Mucosa of descending colon (tissue), 3 donors: ENCODE measurements at regions not wholly inside any gene's neighbourhood (a gene's known extent, or its start where the extent isn't known, plus 50 kb on each side); places are given as distances from the start of the nearest gene placed in this dataset.

Experiments
- ATAC-seq: fragments of 200-7000 bp; cut with Tn5 transposase; one replicate; pipeline ENCODE4 v1.9.1; 2020; ENCODE audit warnings: mild to moderate bottlenecking, moderate library complexity
- DNase-seq, 3 donors: peaks; one replicate each; pipeline ENCODE4 v3.0.0-alpha.2; 2020
- H3K36me3 ChIP-seq: fragments of 200-600 bp; one replicate; pipeline ENCODE4 v1.8.0; 2021; ENCODE audit warnings: low read depth, mild to moderate bottlenecking
- H3K4me1 ChIP-seq: fragments of 200-600 bp; one replicate; pipeline ENCODE4 v1.8.0; 2021; ENCODE audit warnings: low read depth, mild to moderate bottlenecking
- H3K4me3 ChIP-seq: fragments of 200-600 bp; one replicate; pipeline ENCODE4 v1.8.0; 2021; ENCODE audit warnings: mild to moderate bottlenecking
- H3K9me3 ChIP-seq: fragments of 200-600 bp; one replicate; pipeline ENCODE4 v1.8.0; 2021; ENCODE audit warnings: mild to moderate bottlenecking
- CTCF ChIP-seq: fragments of 200-600 bp; IDR thresholded peaks from one replicate; pipeline ENCODE4 v1.8.0; 2022; ENCODE audit warnings: antibody characterized with exemption, mild to moderate bottlenecking
- intact Hi-C, 2 donors: fragments of 100-400 bp; cut with DNase I in 1 of 2; cut with micrococcal nuclease in 1 of 2; formaldehyde crosslinking; loops; one replicate each; pipeline versions ENCODE4 v1.11.0 to v1.11.1; 2022; cut with DNase I, micrococcal nuclease
- donor health status: DM: no; HTN: no; CAD: no; lungs with moderate emphysema.
- donor health status: DM: no; HTN: no; CAD: no.
- donor health status: DM: no; HTN: yes; CAD: no.

GRCh38 chr15:38652998-38653397 is 88.4 kb upstream of the RASGRP1 start:
- no peak overlapping the region for H3K4me3 ChIP-seq
- H3K9me3 ChIP-seq, result no peaks in the 10 kb centered on the region
- no peaks in the 10 kb centered on the region for H3K36me3 ChIP-seq
- no peaks in the 10 kb centered on the region for H3K4me1 ChIP-seq
- intact Hi-C loops, result no loop called here
- ATAC-seq (peak; percentile 80), DNase-seq (peak in 2 of 3 donors; percentile 33 to 35)
- TF ChIP-seq CTCF, result no peak

- no peak for TF ChIP-seq CTCF
- H3K36me3 ChIP-seq, result no peaks in the 10 kb centered on the region
- H3K4me1 ChIP-seq, result no peaks in the 10 kb centered on the region
- no peaks in the 10 kb centered on the region for H3K9me3 ChIP-seq
- no peak for DNase-seq
- intact Hi-C loops, result no loop called here
- no peak overlapping the region for H3K4me3 ChIP-seq
- no peak for ATAC-seq
Observed at GRCh38 chr15:38658431-38658830, 93.8 kb upstream of the RASGRP1 start.

- TF ChIP-seq CTCF, result no peak
- DNase-seq (no peak), ATAC-seq (peak; percentile 21)
- H3K36me3 ChIP-seq, result no peaks in the 10 kb centered on the region
- H3K4me1 ChIP-seq, result no peaks in the 10 kb centered on the region
- intact Hi-C loops, result no loop called here
- H3K9me3 ChIP-seq, result no peaks in the 10 kb centered on the region
- no peak overlapping the region for H3K4me3 ChIP-seq
Observed at GRCh38 chr15:38660738-38661137, 96.1 kb upstream of the RASGRP1 start.

GRCh38 chr15:38662033-38662802 is 97.6 kb upstream of the RASGRP1 start:
- Histone ChIP-seq H3K36me3 (no peaks in the 10 kb centered on the region), H3K4me3 (no peak overlapping the region), H3K9me3 (no peaks in the 10 kb centered on the region), H3K4me1 (no peaks in the 10 kb centered on the region)
- no peak for TF ChIP-seq CTCF
- ATAC-seq (no peak), DNase-seq (no peak)
- intact Hi-C loops, result no loop called here

GRCh38 chr15:38662805-38663204 is 98.2 kb upstream of the RASGRP1 start:
- intact Hi-C loops, result no loop called here
- Histone ChIP-seq H3K9me3 (no peaks in the 10 kb centered on the region), H3K36me3 (no peaks in the 10 kb centered on the region), H3K4me1 (no peaks in the 10 kb centered on the region), H3K4me3 (no peak overlapping the region)
- no peak for TF ChIP-seq CTCF
- no peak for DNase-seq
- ATAC-seq, result no peak
